CMK (cell line): ENCODE measurements at regions not wholly inside any gene's neighbourhood (a gene's known extent, or its start where the extent isn't known, plus 50 kb on each side); places are given as distances from the start of the nearest gene placed in this dataset.

Experiments used
- DNase-seq: peaks from one replicate; pipeline ENCODE4 v3.0.0-alpha.2; 2010; ENCODE audit warnings: low read depth

DNA sequence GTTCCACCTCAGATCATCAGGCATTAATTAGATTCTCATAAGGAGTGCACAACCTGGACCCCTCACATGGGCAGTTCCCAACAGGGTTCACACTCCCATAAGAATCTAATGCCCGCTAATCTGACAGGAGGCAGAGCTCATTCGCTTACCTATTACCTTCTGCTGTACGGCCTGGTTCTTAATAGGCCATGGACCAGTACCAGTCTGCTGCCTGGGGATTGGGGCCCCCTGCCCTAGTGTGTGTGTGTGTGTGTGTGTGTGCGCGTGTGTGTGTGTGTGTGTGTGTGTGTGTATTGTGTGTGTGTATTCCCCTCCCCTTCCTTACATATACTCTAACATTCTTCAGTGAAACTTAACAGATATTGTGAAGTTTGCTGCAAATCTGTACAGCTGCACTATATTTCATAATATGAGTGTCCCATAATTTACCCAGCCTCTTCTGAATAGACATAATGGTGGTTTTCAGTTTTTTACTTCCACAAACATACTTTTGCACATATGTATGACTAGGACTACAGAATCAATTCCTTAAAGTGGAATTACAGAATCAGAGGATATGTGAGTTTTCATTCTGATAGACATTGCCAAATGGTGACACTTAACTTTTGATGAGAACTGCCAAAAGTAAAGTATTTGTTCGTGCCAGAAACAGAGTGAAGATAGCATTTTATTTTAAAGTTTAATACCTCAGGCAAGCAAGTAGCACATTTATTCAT, 205.2 kb upstream of the EEA1 start:
- no peak for DNase-seq

DNA sequence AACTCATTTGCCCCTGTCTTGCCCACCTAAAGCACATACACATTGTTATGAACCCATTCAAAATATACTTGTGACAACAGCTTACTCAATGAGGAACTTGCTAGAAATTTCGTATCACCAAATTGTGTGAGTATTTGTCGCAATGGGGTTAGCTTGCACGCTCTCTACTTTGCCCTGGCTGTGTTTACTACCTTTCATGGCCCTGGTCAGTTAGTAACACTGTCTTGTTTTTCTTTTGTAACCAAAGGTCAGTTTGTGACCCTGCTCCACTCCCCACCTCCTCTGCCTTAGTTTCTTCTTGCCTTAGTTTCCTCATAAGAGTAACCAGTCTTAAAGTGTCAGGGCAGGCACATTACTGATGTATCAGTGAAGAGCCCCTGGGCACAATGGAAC, 205.8 kb upstream of the EEA1 start:
- DNase-seq = no peak

DNA sequence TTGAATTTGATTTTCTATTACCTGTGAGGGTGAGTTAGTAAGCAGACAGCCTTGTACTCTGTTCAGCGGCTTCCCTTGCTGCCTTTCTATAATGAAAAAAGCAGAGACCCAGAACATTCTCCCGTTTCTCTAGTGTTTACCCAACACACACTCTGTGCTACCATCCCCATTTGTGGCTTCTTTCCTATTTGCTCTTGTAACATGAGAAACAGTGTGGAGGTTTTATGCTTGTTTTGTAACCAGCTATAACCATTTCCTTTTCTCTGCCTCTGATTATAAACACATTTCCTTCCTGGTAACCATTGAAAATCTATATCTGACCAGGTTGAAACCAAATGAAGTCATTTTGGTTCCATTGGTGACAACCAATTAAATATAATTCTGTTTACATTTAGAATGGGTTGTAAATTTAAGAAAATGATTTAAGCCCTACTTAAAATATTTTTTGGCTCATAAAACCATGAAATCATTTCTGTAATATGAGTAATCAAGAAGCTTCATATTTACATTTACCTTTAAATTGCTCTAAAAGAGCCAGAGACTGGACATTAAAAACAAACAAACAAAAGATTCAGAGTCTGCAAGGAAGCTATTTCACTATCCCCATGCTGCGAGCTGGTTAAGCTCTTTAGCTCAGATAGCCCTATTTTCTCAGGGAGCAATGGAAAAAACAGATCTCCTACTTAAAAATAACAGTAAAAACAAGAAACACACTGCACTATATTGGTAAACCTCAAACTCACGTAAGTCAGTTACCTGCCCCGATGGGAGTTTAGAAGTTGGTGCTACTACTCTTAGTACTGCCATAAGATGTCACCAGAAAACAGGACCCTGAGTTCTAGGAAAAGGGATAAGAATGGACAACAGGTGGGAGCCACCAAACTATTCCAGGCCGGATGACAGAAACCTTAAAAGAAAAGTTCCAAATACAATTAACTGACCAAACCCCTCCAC, 206.5 kb upstream of the EEA1 start:
- no peak for DNase-seq

DNA sequence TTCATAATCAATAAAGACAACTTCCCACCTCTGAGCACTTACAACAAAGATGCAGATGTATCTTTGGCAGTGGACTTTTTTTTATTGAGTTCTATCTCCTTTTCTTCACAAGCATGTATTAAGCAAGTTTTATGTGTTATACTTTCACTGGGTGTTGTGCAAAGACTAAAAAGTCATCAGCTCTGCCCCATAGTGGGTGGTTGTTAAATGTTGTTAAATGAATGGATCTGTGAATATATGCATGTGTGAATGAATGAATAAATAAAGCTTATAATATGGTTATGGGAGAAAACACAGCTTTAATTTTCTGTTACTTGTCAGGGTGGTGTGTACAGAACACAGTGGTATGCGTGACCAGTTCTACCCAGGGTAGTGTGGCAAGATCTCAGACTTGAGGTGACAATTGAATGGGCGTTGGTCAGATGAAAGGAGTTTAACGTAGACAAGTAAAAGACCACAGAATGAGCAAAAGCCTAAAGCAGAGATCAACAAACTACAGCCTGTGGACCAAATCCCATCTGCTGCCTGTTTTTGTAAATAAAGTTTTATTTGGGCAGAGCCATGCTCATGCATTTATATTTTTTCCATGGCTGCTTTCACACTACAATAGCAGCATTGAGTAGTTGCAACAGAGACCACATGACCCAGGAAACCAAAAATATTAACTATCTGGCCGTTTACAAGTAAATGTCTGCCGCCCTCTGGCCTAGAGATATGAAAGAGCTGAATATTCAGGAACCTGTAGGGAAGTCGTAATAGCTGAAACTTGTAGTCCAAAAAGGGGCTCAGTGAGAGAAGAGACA, 207.4 kb upstream of the EEA1 start:
- DNase-seq = no peak

DNA sequence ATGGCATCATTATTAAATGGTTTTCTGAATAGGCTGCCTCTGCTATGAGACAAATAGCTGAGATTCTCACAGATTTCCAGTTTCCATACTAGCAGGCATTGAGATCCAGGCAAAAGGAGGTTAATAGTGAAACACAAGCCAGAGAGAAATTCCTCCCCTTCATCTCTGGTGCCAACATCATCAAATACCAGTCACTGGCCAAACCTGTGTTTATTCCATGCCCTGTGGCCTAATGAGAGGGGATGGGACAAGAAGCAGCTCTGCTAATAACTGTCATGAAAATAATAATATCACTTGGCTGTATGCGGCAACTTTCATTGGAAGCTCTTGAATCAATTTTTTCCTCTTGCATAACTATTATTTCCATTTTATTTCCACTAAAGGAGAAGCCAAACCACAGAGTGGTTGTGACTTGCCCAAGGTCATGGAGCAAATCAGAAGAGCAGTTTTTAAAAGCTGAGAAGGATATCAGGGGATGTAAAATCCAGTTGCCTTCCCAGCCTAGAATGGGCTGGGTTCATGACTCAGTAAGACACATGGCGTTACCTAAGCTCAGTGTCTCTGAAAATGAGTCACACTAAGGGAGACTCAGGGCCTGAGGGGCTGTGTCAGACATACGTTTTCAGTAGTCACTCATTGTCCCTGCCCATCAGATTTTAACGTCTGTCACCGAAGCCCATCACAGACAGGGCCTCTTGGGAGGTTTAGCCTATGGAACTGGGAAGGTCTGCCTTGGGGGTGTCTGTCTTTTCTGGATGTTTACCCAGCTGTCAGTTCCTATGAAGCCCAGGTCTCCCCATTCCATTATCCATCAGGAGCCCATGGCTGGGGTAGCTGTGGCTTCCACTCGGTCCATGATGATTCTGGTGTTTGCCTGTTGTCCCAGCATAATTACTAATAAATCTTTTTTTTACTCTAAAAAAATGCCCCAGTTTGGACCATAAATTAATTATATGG, 208.8 kb upstream of the EEA1 start:
- no peak for DNase-seq

DNA sequence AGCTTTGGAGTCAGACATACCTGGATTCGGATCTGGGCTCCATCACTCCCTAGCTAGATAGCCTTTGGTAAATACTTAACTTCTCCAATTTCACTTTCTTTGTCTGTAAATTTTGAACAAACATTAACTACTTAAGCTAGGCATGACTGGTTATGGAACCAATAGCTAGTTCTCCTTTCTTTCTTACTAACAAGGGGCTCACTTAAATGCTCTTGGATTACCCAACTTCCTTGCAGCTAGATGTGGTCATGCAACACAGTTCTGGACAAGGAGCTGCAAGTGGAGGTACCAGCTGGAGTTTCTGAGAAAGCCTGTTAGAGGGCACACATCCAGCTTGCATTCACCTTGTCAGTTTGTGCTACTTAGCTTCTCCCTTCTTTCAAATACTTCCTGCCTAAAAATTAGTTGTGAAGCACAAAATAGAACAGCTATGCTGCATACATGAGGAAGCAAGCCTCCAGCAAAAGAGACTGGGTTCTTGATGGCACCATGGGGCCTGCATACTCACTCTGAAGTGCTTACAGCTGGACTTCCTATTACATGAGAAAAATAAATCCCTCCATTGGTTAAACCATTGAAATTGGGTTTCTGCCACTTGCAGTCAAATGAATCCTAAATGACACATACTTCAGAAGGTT, 210.1 kb upstream of the EEA1 start:
- no peak for DNase-seq

DNA sequence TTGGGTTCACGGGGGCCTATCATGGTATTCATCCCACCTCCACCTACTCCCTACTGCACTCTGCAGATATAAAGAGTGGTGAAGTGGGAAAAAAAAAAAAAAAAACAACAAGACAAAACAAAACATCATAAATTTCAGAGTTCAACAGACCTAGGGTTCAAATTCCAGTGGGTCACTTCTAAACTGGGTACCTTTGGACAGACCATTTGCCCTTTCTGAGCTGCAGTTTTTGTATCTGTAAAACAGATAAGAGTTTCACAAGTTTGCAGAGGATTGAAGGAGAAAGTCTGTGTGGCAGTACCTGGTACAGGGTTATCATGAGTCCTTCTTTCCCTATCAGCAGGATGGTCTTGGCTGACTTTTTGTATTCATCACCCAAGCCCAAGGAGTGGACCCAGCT, 211.2 kb upstream of the EEA1 start:
- no peak for DNase-seq

DNA sequence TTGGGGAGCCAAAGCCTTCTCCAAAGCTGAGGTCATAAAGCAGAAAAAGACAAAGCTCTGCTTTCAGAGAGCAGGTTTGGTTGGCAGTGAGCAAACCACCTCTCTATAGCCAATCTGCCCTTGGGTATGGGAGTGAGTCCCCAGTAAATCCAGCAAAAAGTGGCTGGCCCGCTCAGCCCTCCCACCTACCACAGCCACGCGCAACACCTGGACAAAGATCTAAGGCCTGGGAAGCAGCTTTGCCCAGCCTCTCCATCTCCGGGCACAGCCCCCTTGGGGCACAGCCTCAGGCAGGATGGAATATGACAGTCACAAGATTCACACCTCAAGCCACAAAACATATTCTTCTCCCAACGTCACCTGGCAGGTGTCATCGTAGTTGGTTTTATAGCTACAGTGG, 211.7 kb upstream of the EEA1 start:
- no peak for DNase-seq

DNA sequence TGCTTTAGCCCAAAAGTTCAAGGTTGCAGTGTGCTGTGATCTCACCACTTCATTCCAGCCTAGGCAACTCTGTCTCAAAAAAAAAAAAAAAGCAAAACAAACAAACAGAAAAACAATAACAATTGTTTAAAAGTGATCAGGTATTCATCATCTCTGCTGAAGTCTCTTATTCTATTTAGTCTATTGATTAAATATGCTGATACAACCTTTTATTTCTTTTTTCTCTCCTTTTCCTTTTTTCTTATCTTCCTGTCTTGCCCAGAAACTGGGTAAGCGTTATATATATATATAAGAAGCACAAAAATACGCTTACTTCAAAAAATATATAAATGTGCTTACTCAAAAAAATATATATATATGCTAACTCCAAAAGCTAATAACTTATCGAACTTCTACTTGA, 213.8 kb upstream of the EEA1 start:
- no peak for DNase-seq

DNA sequence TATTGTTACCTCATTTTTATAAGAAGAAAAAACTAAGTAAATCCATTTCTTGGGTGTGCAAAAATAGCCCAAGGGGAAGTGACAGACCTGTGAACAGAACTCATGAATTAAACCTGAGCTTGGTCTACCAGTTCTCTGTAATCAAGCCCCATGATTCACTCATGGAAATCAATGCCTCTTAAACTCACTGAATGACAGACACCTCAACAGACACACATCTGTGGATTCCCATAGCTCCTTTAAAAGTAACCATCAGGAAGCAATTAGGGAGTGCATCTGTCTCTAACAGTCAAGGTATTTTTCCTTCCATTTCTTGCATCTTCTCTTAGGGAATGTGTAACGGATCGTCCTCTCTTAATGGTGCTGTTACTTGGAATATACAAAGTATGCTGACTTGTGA, 215.0 kb upstream of the EEA1 start:
- DNase-seq = no peak

DNA sequence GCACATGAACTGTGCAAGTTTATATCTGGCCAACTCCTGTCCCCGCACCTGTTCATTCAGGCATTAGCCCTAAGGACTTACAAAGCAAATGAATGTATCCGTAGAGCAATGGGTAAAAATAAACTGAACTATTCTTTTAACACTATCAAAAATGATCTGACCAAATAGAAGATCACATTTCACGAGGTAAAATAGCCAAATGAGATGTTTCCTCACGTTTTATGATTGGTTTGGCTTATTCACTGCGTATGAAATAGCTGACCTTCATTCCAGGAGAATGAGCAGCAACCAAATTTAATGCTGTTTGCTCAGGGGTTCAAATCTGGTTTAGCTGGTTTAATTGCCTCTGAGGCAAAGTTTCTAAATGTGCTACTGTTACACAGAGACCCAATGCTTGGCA, 216.0 kb upstream of the EEA1 start:
- DNase-seq = no peak

DNA sequence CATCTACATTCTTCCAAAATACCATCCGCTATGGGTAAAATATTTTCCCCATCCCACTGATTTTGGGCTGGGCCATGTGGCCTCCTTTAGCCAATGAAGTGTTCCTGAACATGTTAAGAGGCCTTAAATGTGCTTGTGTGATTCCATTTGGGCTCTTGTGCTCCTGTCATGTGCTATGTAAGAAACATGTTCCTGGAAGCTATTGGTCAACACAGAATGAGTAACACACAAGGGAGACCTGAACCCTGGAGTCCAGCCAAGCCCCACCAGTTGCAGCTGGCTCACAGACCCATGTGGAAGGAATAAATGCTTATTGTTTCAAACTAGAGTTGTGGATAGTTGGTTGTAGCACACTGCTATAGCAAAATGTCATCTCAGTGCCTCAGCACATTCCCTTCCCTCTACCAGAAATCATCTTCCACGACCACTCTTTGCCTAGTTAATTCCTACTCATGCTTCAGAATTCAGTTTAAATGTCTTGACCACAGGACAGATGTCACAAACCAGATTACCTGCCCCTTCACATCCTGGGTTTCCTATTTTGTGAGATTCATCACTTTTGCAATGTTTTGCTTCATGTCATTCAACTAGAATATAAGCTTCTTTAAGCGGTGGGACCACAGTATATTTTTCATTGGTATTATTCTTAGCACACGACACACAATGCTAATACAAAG, 217.3 kb upstream of the EEA1 start:
- DNase-seq = no peak

DNA sequence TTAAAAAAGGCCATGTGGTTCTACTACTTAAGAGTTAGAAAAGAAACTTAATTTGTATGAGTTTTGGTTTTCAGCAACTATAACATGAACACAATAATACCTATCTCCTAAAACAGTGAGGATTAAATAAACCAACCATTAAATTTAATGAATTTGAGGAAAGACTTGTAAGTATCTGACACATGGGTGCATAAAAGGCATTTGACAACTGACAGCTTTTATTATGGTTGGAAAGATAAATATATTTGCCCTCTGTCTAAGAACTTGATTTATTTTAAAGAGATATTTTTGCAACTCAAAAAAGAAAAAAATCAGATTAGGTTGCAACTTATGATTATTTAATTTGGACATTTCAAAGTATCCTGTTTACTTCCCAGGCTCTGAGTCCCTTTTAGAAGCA, 217.9 kb upstream of the EEA1 start:
- no peak for DNase-seq

DNA sequence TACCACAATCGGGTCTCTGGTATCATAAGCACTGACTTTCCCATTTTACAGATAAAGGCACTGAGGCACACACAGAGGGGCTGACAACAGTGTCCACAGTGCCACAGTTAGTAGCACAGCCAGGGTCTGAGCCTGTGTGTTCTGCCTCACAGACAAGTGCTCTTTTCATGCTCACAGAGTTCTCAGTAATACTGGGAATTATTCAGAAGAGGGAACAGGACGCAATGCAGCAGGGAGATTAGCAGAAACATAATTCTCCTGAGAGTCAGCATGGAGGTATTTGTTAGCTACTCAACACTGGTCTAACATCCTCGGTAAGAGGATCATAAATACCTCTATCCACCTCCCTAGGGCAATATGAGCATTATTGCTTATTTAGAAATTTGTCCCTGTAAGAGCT, 219.3 kb upstream of the EEA1 start:
- DNase-seq = no peak

DNA sequence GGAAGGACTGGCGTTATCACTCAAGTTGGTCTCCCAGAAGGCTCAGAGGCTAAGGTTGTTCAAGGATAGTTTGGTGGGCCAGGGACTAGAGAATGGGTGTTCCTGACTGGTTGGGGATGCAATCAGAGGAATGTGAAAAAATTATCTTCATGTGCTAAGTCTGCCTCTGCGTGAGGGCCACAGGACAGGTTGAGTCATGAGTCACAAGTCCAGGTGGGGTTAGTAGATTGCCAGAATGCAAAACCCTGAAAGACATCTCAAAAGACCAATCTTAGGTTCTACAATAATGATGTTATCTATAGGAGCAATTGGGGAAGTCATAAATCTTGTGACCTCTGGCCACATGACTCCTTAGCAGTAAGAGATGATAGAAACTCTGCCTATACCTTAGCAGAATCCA, 220.1 kb upstream of the EEA1 start:
- no peak for DNase-seq

DNA sequence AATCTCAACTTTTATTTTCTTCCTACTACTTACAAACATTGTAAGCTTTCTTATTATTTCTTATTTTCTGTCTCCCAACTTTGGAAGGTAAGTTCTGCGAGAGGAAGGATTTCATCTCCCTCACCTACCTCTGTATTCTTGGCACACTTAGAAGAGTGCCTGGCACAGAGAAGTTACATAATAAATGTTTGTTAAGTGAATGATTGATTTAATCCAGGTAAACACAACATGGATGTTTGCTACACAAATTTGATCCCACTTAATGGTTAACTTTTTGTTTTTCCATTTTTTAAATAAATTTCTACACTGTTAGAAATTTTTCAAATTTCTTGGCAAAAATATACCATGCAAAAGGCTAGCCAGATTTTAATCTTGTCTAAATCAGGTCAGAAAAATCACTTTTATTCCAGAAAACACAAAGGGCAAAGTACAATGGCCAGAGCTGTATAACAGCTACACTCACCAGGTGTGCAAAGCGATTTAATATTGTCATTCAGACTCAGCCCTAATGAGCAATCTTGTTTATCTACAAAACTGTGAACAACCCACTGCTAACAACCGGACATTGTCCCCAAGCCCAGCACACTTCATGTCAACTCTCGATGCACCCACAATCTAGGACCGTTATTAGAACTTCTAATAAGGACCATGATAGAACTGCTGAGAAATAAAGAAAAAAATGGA, 222.1 kb upstream of the EEA1 start:
- DNase-seq = no peak

DNA sequence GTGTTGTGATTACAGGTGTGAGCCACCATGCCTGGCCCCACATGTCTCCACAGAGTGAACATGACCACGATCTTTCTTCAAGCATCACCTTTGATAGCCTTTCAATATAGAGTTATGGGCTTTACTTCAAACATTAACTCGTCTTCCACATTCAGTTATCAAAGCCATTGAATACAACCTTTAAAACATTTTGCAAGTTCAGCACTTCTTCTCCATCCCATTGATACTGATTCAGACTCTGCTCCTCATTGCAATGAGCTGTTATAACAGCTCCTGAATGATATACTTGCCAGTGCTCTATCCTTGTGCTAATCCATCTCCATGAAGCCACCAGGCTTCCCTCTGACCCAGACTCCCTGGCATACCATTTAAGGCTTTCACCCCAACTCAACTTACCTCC, 223.5 kb upstream of the EEA1 start:
- no peak for DNase-seq

DNA sequence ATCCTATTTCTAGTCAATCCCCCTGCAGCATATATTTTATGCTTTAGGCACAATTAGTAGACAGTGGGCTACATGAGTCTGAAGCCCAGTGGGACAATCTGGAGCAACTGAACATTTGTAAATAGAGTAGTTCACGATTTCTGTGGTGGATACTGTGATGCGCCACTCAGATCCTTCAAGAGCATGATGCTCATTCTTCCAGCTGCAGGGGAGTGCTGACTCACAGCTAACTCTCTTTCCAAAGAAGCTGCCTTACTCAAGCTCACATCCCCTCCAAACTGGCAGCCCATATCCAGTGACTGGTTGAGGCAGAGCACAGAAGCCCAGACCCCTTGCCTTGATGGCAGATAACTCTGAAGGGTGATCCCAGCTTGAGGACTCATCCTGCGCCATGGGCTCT, 224.2 kb upstream of the EEA1 start:
- no peak for DNase-seq

DNA sequence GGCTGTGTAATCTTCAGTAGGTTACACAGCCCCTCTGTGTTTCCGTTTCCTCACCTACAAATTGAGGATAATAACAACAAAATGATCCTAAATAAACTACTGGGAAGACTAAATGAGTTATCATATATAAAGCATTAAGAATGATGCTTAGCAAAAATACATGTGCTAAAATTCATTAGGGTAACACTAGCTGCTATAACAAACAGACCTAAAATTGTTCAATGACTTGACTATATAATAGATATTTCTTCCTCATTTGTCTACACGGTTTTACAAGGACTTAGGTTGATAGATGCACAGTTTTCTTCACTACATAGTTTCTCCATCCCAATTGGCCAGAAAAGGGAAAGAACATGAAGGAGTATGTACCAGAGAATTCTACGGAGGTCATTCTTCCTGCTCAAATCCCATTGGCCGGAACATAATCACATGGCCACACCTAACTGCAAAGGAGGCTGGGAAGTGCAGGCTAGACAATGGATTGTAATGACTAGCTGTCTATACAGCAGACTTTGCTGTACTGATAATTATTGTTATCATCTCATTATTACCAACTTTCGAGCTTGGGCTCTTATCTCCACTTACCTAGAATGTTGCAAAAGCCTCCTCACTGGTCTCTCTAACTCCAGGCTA, 223.5 kb upstream of the NUDT4 start:
- DNase-seq = no peak
